ENCODE measurements at regions not wholly inside any gene's neighbourhood (a gene's known extent, or its start where the extent isn't known, plus 50 kb on each side); places are given as distances from the start of the nearest gene placed in this dataset.

- H3K4me3 ChIP-seq (ENCODE audit: low read depth, low read length, poor library complexity, severe bottlenecking), result no peak overlapping the region
- TF ChIP-seq CTCF (conservative IDR thresholded peaks at IDR 0.05; ENCODE audit: low read depth, low read length), result no peak
- no peak for TF ChIP-seq EZH2 (IDR thresholded peaks at IDR 0.05; ENCODE audit: borderline replicate concordance, low read depth, low read length, poor library complexity, severe bottlenecking)
- intact Hi-C loops (cut with micrococcal nuclease; ENCODE audit: unreplicated experiment), result no loop called here
- H3K27me3 ChIP-seq (replicated peaks; ENCODE audit: insufficient read depth, low read depth, low read length, poor library complexity), result no peaks in the 10 kb centered on the region
- no peaks in the 10 kb centered on the region for H3K9me3 ChIP-seq (ENCODE audit: low read depth, low read length, poor library complexity, severe bottlenecking)
- no TSS peak for BruUV-seq (replicated peaks)
- ChIA-PET POLR2A (ENCODE audit: low non-redundant PET) (no interaction called here), CTCF (no interaction called here)
- H3K36me3 ChIP-seq (ENCODE audit: insufficient read depth, low read length, poor library complexity, severe bottlenecking), result no peaks in the 10 kb centered on the region
- no peaks in the 10 kb centered on the region for H3K4me1 ChIP-seq (ENCODE audit: insufficient read depth, low read length, poor library complexity, severe bottlenecking)
- DNase-seq (ENCODE audit: low spot score), result no peak
- H3K27ac ChIP-seq (ENCODE audit: low read depth, low read length, poor library complexity, severe bottlenecking), result no peak overlapping the region
Observed at GRCh38 chr4:83661359-83661758, 125.5 kb downstream of the GPAT3 start.

- no peak overlapping the region for H3K27ac ChIP-seq (ENCODE audit: low read depth, low read length, poor library complexity, severe bottlenecking)
- no TSS peak for BruUV-seq (replicated peaks)
- DNase-seq (ENCODE audit: low spot score), result no peak
- POLR2A ChIA-PET (ENCODE audit: low non-redundant PET), result no interaction called here
- TF ChIP-seq CTCF (conservative IDR thresholded peaks at IDR 0.05; ENCODE audit: low read depth, low read length) (no peak), EZH2 (IDR thresholded peaks at IDR 0.05; ENCODE audit: borderline replicate concordance, low read depth, low read length, poor library complexity, severe bottlenecking) (no peak)
- H3K9me3 ChIP-seq (ENCODE audit: low read depth, low read length, poor library complexity, severe bottlenecking), result no peaks in the 10 kb centered on the region
- no peaks in the 10 kb centered on the region for H3K36me3 ChIP-seq (ENCODE audit: insufficient read depth, low read length, poor library complexity, severe bottlenecking)
- H3K27me3 ChIP-seq (replicated peaks; ENCODE audit: insufficient read depth, low read depth, low read length, poor library complexity), result no peaks in the 10 kb centered on the region
- H3K4me3 ChIP-seq (ENCODE audit: low read depth, low read length, poor library complexity, severe bottlenecking), result no peak overlapping the region
- CTCF ChIA-PET, result no interaction called here
- no peaks in the 10 kb centered on the region for H3K4me1 ChIP-seq (ENCODE audit: insufficient read depth, low read length, poor library complexity, severe bottlenecking)
- intact Hi-C loops (cut with micrococcal nuclease; ENCODE audit: unreplicated experiment), result no loop called here
Observed at GRCh38 chr4:83660578-83660977, 124.7 kb downstream of the GPAT3 start.

- no peak overlapping the region for H3K4me3 ChIP-seq (ENCODE audit: low read depth, low read length, poor library complexity, severe bottlenecking)
- no peaks in the 10 kb centered on the region for H3K27me3 ChIP-seq (replicated peaks; ENCODE audit: insufficient read depth, low read depth, low read length, poor library complexity)
- H3K27ac ChIP-seq (ENCODE audit: low read depth, low read length, poor library complexity, severe bottlenecking), result no peak overlapping the region
- no peak for TF ChIP-seq EZH2 (IDR thresholded peaks at IDR 0.05; ENCODE audit: borderline replicate concordance, low read depth, low read length, poor library complexity, severe bottlenecking)
- TF ChIP-seq CTCF (conservative IDR thresholded peaks at IDR 0.05; ENCODE audit: low read depth, low read length), result no peak
- no peaks in the 10 kb centered on the region for H3K4me1 ChIP-seq (ENCODE audit: insufficient read depth, low read length, poor library complexity, severe bottlenecking)
- intact Hi-C loops (cut with micrococcal nuclease; ENCODE audit: unreplicated experiment), result no loop called here
- H3K36me3 ChIP-seq (ENCODE audit: insufficient read depth, low read length, poor library complexity, severe bottlenecking), result no peaks in the 10 kb centered on the region
- no peaks in the 10 kb centered on the region for H3K9me3 ChIP-seq (ENCODE audit: low read depth, low read length, poor library complexity, severe bottlenecking)
- no TSS peak for BruUV-seq (replicated peaks)
- ChIA-PET POLR2A (ENCODE audit: low non-redundant PET) (no interaction called here), CTCF (no interaction called here)
- DNase-seq (ENCODE audit: low spot score), result no peak
Observed at GRCh38 chr4:83658806-83659205, 122.9 kb downstream of the GPAT3 start.
